ENCODE measurements at regions not wholly inside any gene's neighbourhood (a gene's known extent, or its start where the extent isn't known, plus 50 kb on each side); places are given as distances from the start of the nearest gene placed in this dataset.

- H3K4me3 ChIP-seq (ENCODE audit: low read depth, low read length), result no peak overlapping the region
- no peak for TF ChIP-seq CTCF (IDR thresholded peaks at IDR 0.05; ENCODE audit: insufficient read depth, low read depth, low read length, missing control alignments)
- DNase-seq (ENCODE audit: low read depth), result no peak
These were observed 424.0 kb downstream of the SH3GL2 start for GRCh38 chr9:18002718-18003438.

GRCh38 chr9:18006591-18006990 is 427.7 kb downstream of the SH3GL2 start:
- no peak for DNase-seq (ENCODE audit: low read depth)
- no peak overlapping the region for H3K4me3 ChIP-seq (ENCODE audit: low read depth, low read length)
- TF ChIP-seq CTCF (IDR thresholded peaks at IDR 0.05; ENCODE audit: insufficient read depth, low read depth, low read length, missing control alignments), result no peak

DNA sequence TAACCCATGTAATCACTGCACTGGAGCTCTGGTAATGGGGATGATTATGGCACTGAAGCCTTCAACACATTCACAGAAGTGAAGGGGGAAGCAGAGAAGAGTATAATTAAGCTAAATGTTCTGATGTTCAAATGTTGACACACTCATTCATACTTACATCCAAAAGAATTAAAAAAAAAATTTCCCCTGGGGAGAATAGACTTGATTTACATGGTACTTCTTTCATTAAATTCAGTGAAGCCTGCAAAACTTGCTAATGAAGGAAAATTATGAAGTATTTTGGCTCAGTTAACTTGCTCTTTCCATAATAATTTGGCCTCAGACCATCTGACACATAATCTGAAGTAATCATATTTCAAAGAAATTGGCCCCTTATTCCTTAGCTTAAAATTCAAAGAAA is 428.8 kb downstream of the SH3GL2 start:
- H3K4me3 ChIP-seq (ENCODE audit: low read depth, low read length), result no peak overlapping the region
- no peak for TF ChIP-seq CTCF (IDR thresholded peaks at IDR 0.05; ENCODE audit: insufficient read depth, low read depth, low read length, missing control alignments)
- DNase-seq (ENCODE audit: low read depth), result no peak

GRCh38 chr9:18009902-18010301 is 431.0 kb downstream of the SH3GL2 start:
- DNase-seq (ENCODE audit: low read depth), result no peak
- H3K4me3 ChIP-seq (ENCODE audit: low read depth, low read length), result no peak overlapping the region
- TF ChIP-seq CTCF (IDR thresholded peaks at IDR 0.05; ENCODE audit: insufficient read depth, low read depth, low read length, missing control alignments), result no peak

GRCh38 chr9:18010492-18010891 is 431.6 kb downstream of the SH3GL2 start:
- TF ChIP-seq CTCF (IDR thresholded peaks at IDR 0.05; ENCODE audit: insufficient read depth, low read depth, low read length, missing control alignments), result no peak
- no peak overlapping the region for H3K4me3 ChIP-seq (ENCODE audit: low read depth, low read length)
- no peak for DNase-seq (ENCODE audit: low read depth)

- no peak overlapping the region for H3K4me3 ChIP-seq (ENCODE audit: low read depth, low read length)
- TF ChIP-seq CTCF (IDR thresholded peaks at IDR 0.05; ENCODE audit: insufficient read depth, low read depth, low read length, missing control alignments), result no peak
- no peak for DNase-seq (ENCODE audit: low read depth)
These were observed 433.3 kb downstream of the SH3GL2 start for GRCh38 chr9:18012170-18012569.

GRCh38 chr9:18014556-18014955 is 435.7 kb downstream of the SH3GL2 start:
- no peak overlapping the region for H3K4me3 ChIP-seq (ENCODE audit: low read depth, low read length)
- no peak for DNase-seq (ENCODE audit: low read depth)
- no peak for TF ChIP-seq CTCF (IDR thresholded peaks at IDR 0.05; ENCODE audit: insufficient read depth, low read depth, low read length, missing control alignments)
